Aorta (tissue), 5 donors: ENCODE measurements at regions not wholly inside any gene's neighbourhood (a gene's known extent, or its start where the extent isn't known, plus 50 kb on each side); places are given as distances from the start of the nearest gene placed in this dataset.

ENCODE experiments used
- ATAC-seq: fragments of 200-7000 bp; cut with Tn5 transposase; one replicate; pipeline ENCODE4 v1.9.1; 2022; ENCODE audit warnings: moderate library complexity; ENCODE audit not compliant: low FRiP score
- DNase-seq, 2 donors: peaks; one replicate each; pipeline ENCODE4 v3.0.0-alpha.2; 2020
- H3K27ac ChIP-seq, 2 donors: one replicate each; pipeline ENCODE4 v1.5.1; 2013; ENCODE audit warnings: low read length in 2 of 2, mild to moderate bottlenecking in 2 of 2, moderate library complexity in 2 of 2, control low read depth in 1 of 2, inconsistent platforms in 1 of 2, low read depth in 1 of 2
- H3K27me3 ChIP-seq, 2 donors: one replicate each; pipeline ENCODE4 v1.6.1; 2013; ENCODE audit warnings: control low read depth in 1 of 2, low read length in 1 of 2, mild to moderate bottlenecking in 1 of 2, moderate library complexity in 1 of 2; ENCODE audit not compliant: insufficient read depth in 2 of 2, control insufficient read depth in 1 of 2
- H3K36me3 ChIP-seq, 2 donors: one replicate each; pipeline ENCODE4 v1.6.1; 2013; ENCODE audit warnings: control low read depth in 1 of 2, low read length in 1 of 2, mild to moderate bottlenecking in 1 of 2; ENCODE audit not compliant: insufficient read depth in 2 of 2, control insufficient read depth in 1 of 2
- H3K4me1 ChIP-seq, 2 donors: one replicate each; pipeline ENCODE4 v1.6.1; 2013; ENCODE audit warnings: low read length in 2 of 2, control low read depth in 1 of 2, mild to moderate bottlenecking in 1 of 2, moderate library complexity in 1 of 2; ENCODE audit not compliant: insufficient read depth in 2 of 2, control insufficient read depth in 1 of 2
- H3K4me3 ChIP-seq, 2 donors: one replicate each; pipeline ENCODE4 v1.5.1; 2013; ENCODE audit warnings: low read length in 2 of 2, control low read depth in 1 of 2, mild to moderate bottlenecking in 1 of 2
- H3K9me3 ChIP-seq: one replicate; pipeline ENCODE4 v1.6.1; 2013; ENCODE audit warnings: mild to moderate bottlenecking, low read length; ENCODE audit not compliant: control insufficient read depth
- WGBS, 2 donors: extraction: QIAGEN DNeasy Blood & Tissue Kit; methylation state at CpG; one replicate each; pipeline ENCODE4 v1.1.7; 2013; 5-methylcytosine and 5-hydroxymethylcytosine counted together
- intact Hi-C, 2 donors: fragments of 100-400 bp; cut with DNase I; formaldehyde crosslinking; loops; one replicate each; pipeline versions ENCODE4 v1.14.2 to v1.15.0; 2022
- donor health status: healthy with polysubstance abuse.
- donor health status: Bipolar disorder and iron deficiency.
- donor health status: DM: no; HTN: no; CAD: no.
- donor health status: DM: no; HTN: no; CAD: no.
- donor health status: DM: yes; HTN: yes; CAD: no.

- 78 to 79% methylated on average over 7 of the region's 7 CpGs for WGBS, 2 donors
- Histone ChIP-seq H3K4me1 (no peaks in the 10 kb centered on the region), H3K9me3 (no peaks in the 10 kb centered on the region), H3K27me3 (no peaks in the 10 kb centered on the region), H3K36me3 (no peaks in the 10 kb centered on the region), H3K4me3 (no peak overlapping the region), H3K27ac (no peak overlapping the region)
- ATAC-seq: no peak
- no peak for DNase-seq
- intact Hi-C loops: no loop called here
Measured at GRCh38 chr19:28196961-28197360, 1016.0 kb downstream of the UQCRFS1 start.

GRCh38 chr19:28196101-28196500 lies 1016.9 kb downstream of the UQCRFS1 start:
- H3K4me1 ChIP-seq: no peaks in the 10 kb centered on the region
- H3K27me3 ChIP-seq: no peaks in the 10 kb centered on the region
- no peaks in the 10 kb centered on the region for H3K9me3 ChIP-seq
- intact Hi-C loops: no loop called here
- WGBS, 2 donors: 42 to 47% methylated on average over 3 of the region's 3 CpGs
- DNase-seq (no peak), ATAC-seq (no peak)
- no peak overlapping the region for H3K4me3 ChIP-seq
- no peaks in the 10 kb centered on the region for H3K36me3 ChIP-seq
- no peak overlapping the region for H3K27ac ChIP-seq

- Histone ChIP-seq H3K36me3 (no peaks in the 10 kb centered on the region), H3K9me3 (no peaks in the 10 kb centered on the region), H3K4me3 (no peak overlapping the region), H3K4me1 (no peaks in the 10 kb centered on the region), H3K27me3 (no peaks in the 10 kb centered on the region), H3K27ac (no peak overlapping the region)
- 61 to 69% methylated on average over 3 of the region's 3 CpGs for WGBS, 2 donors
- intact Hi-C loops: no loop called here
- DNase-seq (no peak), ATAC-seq (no peak)
Measured at GRCh38 chr19:28185646-28186045, 1027.3 kb downstream of the UQCRFS1 start.

GRCh38 chr19:28184997-28185396 lies 1028.0 kb downstream of the UQCRFS1 start:
- Histone ChIP-seq H3K27ac (no peak overlapping the region), H3K4me3 (no peak overlapping the region), H3K27me3 (no peaks in the 10 kb centered on the region), H3K9me3 (no peaks in the 10 kb centered on the region), H3K36me3 (no peaks in the 10 kb centered on the region), H3K4me1 (no peaks in the 10 kb centered on the region)
- DNase-seq (no peak), ATAC-seq (no peak)
- intact Hi-C loops: no loop called here

- Histone ChIP-seq H3K9me3 (peaks cover 7% of the 10 kb centered on the region), H3K4me1 (no peaks in the 10 kb centered on the region), H3K27me3 (no peaks in the 10 kb centered on the region), H3K4me3 (no peak overlapping the region), H3K27ac (no peak overlapping the region), H3K36me3 (no peaks in the 10 kb centered on the region)
- intact Hi-C loops: no loop called here
- 0% methylated on average over 1 of the region's 1 CpG for WGBS, 2 donors
- no peak for DNase-seq
- no peak for ATAC-seq
Measured at GRCh38 chr19:28176193-28176592, 1036.8 kb downstream of the UQCRFS1 start.

GRCh38 chr19:28171983-28172382 lies 1041.0 kb downstream of the UQCRFS1 start:
- no peak for DNase-seq
- Histone ChIP-seq H3K4me3 (no peak overlapping the region), H3K27ac (no peak overlapping the region), H3K4me1 (no peaks in the 10 kb centered on the region), H3K9me3 (peaks cover 4% of the 10 kb centered on the region), H3K36me3 (no peaks in the 10 kb centered on the region), H3K27me3 (no peaks in the 10 kb centered on the region)
- intact Hi-C loops: no loop called here
- WGBS, 2 donors: 73 to 74% methylated on average over 8 of the region's 8 CpGs
- no peak for ATAC-seq

GRCh38 chr19:28170066-28170465 lies 1042.9 kb downstream of the UQCRFS1 start:
- no peak overlapping the region for H3K27ac ChIP-seq
- no peaks in the 10 kb centered on the region for H3K36me3 ChIP-seq
- H3K27me3 ChIP-seq: no peaks in the 10 kb centered on the region
- ATAC-seq (no peak), DNase-seq (no peak)
- 50 to 57% methylated on average over 3 of the region's 3 CpGs for WGBS, 2 donors
- H3K4me1 ChIP-seq: no peaks in the 10 kb centered on the region
- no peak overlapping the region for H3K4me3 ChIP-seq
- H3K9me3 ChIP-seq: no peaks in the 10 kb centered on the region
- intact Hi-C loops: no loop called here

- H3K36me3 ChIP-seq: no peaks in the 10 kb centered on the region
- no peaks in the 10 kb centered on the region for H3K9me3 ChIP-seq
- ATAC-seq (no peak), DNase-seq (no peak)
- H3K27ac ChIP-seq: no peak overlapping the region
- intact Hi-C loops: no loop called here
- H3K4me3 ChIP-seq: no peak overlapping the region
- H3K4me1 ChIP-seq: no peaks in the 10 kb centered on the region
- 6 to 14% methylated on average over 5 of the region's 5 CpGs for WGBS, 2 donors
- no peaks in the 10 kb centered on the region for H3K27me3 ChIP-seq
Measured at GRCh38 chr19:28169168-28169887, 1043.6 kb downstream of the UQCRFS1 start.

GRCh38 chr19:28168557-28168956 lies 1044.4 kb downstream of the UQCRFS1 start:
- DNase-seq: no peak
- Histone ChIP-seq H3K27ac (no peak overlapping the region), H3K9me3 (no peaks in the 10 kb centered on the region), H3K4me1 (no peaks in the 10 kb centered on the region), H3K27me3 (no peaks in the 10 kb centered on the region), H3K4me3 (no peak overlapping the region), H3K36me3 (no peaks in the 10 kb centered on the region)
- ATAC-seq: no peak
- intact Hi-C loops: no loop called here
- WGBS, 2 donors: 27 to 38% methylated on average over 2 of the region's 2 CpGs
